ENCODE measurements at regions not wholly inside any gene's neighbourhood (a gene's known extent, or its start where the extent isn't known, plus 50 kb on each side); places are given as distances from the start of the nearest gene placed in this dataset.

- Histone ChIP-seq H3K4me3 (ENCODE audit: low read length, poor library complexity, severe bottlenecking) (no peak overlapping the region), H2AFZ (ENCODE audit: low read length) (no peak overlapping the region), H3K27me3 (ENCODE audit: insufficient read depth, low read length, poor library complexity, severe bottlenecking) (no peaks in the 10 kb centered on the region), H3K4me2 (ENCODE audit: low read depth, low read length, poor library complexity, severe bottlenecking) (no peak overlapping the region), H3K9ac (ENCODE audit: low read depth, low read length, poor library complexity, severe bottlenecking) (no peak overlapping the region), H3K9me3 (ENCODE audit: insufficient read depth, low read depth, low read length) (no peaks in the 10 kb centered on the region; the same call in 1 of the 2 replicates), H3K79me2 (ENCODE audit: insufficient read depth, low read length) (no peaks in the 10 kb centered on the region), H3K4me1 (ENCODE audit: insufficient read depth, low read length, poor library complexity, severe bottlenecking) (no peaks in the 10 kb centered on the region), H3K36me3 (ENCODE audit: insufficient read depth, low read length) (no peaks in the 10 kb centered on the region), H4K20me1 (ENCODE audit: insufficient read depth, low read length, poor library complexity, severe bottlenecking) (no peaks in the 10 kb centered on the region), H3K9me2 (replicated peaks; ENCODE audit: low read depth, low read length) (no peaks in the 10 kb centered on the region), H3F3A (ENCODE audit: low read depth) (no peaks in the 10 kb centered on the region)
- TF ChIP-seq EZH2phosphoT487 (IDR thresholded peaks at IDR 0.05; ENCODE audit: borderline replicate concordance) = no peak
- no peak for TF ChIP-seq CTCF (conservative IDR thresholded peaks at IDR 0.05; ENCODE audit: low read length)
Observed at GRCh38 chr9:108543251-108543778, 312.5 kb downstream of the ACTL7B start.

- H4K20me1 ChIP-seq (ENCODE audit: insufficient read depth, low read length, poor library complexity, severe bottlenecking) = no peaks in the 10 kb centered on the region
- no peaks in the 10 kb centered on the region for H3K4me1 ChIP-seq (ENCODE audit: insufficient read depth, low read length, poor library complexity, severe bottlenecking)
- no peak overlapping the region for H3K9ac ChIP-seq (ENCODE audit: low read depth, low read length, poor library complexity, severe bottlenecking)
- no peaks in the 10 kb centered on the region for H3F3A ChIP-seq (ENCODE audit: low read depth)
- no peaks in the 10 kb centered on the region for H3K27me3 ChIP-seq (ENCODE audit: insufficient read depth, low read length, poor library complexity, severe bottlenecking)
- no peaks in the 10 kb centered on the region; the same call in 1 of the 2 replicates for H3K9me3 ChIP-seq (ENCODE audit: insufficient read depth, low read depth, low read length)
- no peak overlapping the region for H3K4me3 ChIP-seq (ENCODE audit: low read length, poor library complexity, severe bottlenecking)
- TF ChIP-seq EZH2phosphoT487 (IDR thresholded peaks at IDR 0.05; ENCODE audit: borderline replicate concordance) = no peak
- TF ChIP-seq CTCF (conservative IDR thresholded peaks at IDR 0.05; ENCODE audit: low read length) = no peak
- H3K9me2 ChIP-seq (replicated peaks; ENCODE audit: low read depth, low read length) = no peaks in the 10 kb centered on the region
- no peak overlapping the region for H3K4me2 ChIP-seq (ENCODE audit: low read depth, low read length, poor library complexity, severe bottlenecking)
- no peaks in the 10 kb centered on the region for H3K36me3 ChIP-seq (ENCODE audit: insufficient read depth, low read length)
- no peaks in the 10 kb centered on the region for H3K79me2 ChIP-seq (ENCODE audit: insufficient read depth, low read length)
- no peak overlapping the region for H2AFZ ChIP-seq (ENCODE audit: low read length)
Observed at GRCh38 chr9:108537756-108538155, 318.0 kb downstream of the ACTL7B start.

GRCh38 chr9:108536836-108537601 lies 318.8 kb downstream of the ACTL7B start:
- Histone ChIP-seq H3F3A (ENCODE audit: low read depth) (no peaks in the 10 kb centered on the region), H3K4me3 (ENCODE audit: low read length, poor library complexity, severe bottlenecking) (no peak overlapping the region), H4K20me1 (ENCODE audit: insufficient read depth, low read length, poor library complexity, severe bottlenecking) (no peaks in the 10 kb centered on the region), H3K9ac (ENCODE audit: low read depth, low read length, poor library complexity, severe bottlenecking) (no peak overlapping the region), H3K79me2 (ENCODE audit: insufficient read depth, low read length) (no peaks in the 10 kb centered on the region), H3K4me1 (ENCODE audit: insufficient read depth, low read length, poor library complexity, severe bottlenecking) (no peaks in the 10 kb centered on the region), H3K36me3 (ENCODE audit: insufficient read depth, low read length) (no peaks in the 10 kb centered on the region), H2AFZ (ENCODE audit: low read length) (no peak overlapping the region), H3K27me3 (ENCODE audit: insufficient read depth, low read length, poor library complexity, severe bottlenecking) (no peaks in the 10 kb centered on the region), H3K9me2 (replicated peaks; ENCODE audit: low read depth, low read length) (no peaks in the 10 kb centered on the region), H3K4me2 (ENCODE audit: low read depth, low read length, poor library complexity, severe bottlenecking) (no peak overlapping the region), H3K9me3 (ENCODE audit: insufficient read depth, low read depth, low read length) (no peaks in the 10 kb centered on the region; the same call in 1 of the 2 replicates)
- no peak for TF ChIP-seq EZH2phosphoT487 (IDR thresholded peaks at IDR 0.05; ENCODE audit: borderline replicate concordance)
- TF ChIP-seq CTCF (conservative IDR thresholded peaks at IDR 0.05; ENCODE audit: low read length) = no peak

Measured in Loucy (cell line).